Kidney glomerular epithelial cell (primary cell): ENCODE measurements at regions not wholly inside any gene's neighbourhood (a gene's known extent, or its start where the extent isn't known, plus 50 kb on each side); places are given as distances from the start of the nearest gene placed in this dataset.

Experiments used
- DNase-seq: peaks from one replicate; lab custom pipeline; 2025; lab: John Stamatoyannopoulos, UW

DNA sequence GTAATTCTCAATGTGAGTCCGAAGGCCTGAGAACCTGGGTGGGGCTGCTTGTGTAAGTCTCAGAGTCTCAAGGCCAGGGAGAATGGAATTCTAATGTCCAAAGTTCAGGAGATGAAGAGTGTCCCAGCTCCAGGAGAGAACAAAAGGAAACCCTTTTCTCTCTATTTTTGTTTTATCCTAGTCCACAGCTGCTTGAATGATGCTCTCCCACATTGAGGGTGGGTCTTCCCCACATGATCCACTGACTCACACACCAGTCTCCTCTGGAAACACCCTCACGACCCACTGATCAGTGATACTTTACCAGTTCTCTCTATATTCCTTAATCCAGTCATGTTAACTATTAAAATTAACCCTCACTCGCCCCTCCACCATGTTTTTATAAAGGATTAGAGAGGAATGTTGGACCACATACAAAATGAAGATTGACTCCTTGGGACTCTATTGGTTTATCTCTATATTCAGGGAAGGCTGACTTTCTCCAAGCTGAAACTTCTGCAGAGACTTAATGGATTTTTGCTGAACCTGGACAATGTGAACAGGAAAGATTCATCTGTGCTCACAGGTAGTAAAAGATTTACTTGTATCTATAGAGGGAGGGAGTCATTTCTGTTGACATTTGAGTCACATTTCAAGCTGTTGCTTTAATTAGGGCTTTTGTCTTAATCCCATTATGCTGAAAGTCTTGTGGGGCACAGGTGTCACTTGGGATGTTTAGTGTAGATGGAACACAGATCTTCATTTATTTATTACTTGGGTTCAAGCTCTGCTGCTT is 1061.0 kb upstream of the TMEM132C start:
- DNase-seq: peak; percentile 46

DNA sequence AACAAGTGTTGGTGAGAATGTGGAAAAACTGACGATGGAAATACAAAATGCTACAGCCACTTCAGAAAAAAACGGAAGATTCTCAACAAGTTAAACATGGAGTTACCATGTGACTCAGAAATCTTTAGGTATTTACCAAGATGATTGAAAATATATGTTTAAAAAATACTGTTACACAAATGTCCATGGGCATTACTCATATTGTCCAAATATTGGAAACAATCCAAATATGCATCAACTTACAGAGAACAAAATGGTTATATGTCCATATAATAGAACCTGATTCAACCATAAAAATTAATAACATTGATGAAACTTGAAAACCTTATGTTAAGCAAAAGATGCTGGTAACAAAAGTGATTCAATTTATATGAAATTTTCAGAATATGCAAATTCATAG is 1057.7 kb upstream of the TMEM132C start:
- no peak for DNase-seq

DNA sequence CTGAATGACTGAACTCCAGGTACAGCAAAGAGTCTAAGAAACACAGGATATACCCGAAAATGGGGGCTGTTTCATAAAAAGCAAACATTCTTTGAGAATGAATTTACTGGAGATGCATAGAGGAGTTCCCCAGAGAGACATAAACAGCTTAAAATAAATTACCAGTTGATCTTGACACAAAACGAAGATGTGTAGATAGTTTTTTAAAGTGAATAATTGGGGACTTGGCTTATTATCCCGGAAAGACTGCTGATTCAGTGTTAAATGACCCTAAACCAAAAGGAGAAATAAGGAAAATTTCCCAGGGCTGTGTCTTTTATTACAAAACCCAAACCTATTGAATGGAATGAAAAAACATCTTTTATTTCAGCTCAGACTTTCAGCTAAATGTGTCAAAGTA is 1052.8 kb upstream of the TMEM132C start:
- DNase-seq: no peak

DNA sequence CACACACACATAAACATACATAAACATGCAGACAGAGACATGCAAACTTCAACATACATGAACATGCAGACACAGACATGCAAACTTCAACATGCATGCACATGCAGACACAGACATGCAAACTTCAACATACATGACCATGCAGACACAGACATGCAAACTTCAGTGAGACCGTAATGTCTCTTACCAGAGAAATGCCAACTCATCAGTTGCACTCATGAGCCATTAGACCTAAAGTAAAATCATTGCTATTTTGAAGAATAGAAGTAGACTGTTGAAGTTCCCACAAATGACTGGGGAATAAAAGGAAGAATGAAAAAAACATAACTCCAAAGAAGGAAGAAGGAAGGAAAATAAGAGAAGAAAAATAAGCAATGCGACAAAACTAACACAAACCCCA is 1044.0 kb upstream of the TMEM132C start:
- no peak for DNase-seq

DNA sequence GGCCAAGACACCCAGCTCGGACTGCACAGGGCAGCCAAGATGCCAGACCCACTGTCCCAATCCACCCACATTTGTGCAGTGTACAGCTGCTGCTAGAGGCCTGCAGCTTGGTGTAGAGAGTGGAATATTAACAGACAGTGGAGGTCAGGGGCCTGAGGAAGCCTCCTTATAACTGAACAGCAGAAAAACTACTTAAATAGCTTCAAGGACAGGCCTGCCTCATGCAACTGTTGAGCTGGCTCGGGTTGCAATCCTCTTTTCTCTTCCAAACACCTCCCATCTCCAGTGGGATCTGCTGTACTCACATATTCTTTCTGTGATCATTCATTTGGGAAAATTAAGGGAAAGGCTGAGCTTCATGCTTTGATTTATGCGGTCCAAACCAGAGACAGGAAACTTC is 1043.2 kb upstream of the TMEM132C start:
- no peak for DNase-seq

DNA sequence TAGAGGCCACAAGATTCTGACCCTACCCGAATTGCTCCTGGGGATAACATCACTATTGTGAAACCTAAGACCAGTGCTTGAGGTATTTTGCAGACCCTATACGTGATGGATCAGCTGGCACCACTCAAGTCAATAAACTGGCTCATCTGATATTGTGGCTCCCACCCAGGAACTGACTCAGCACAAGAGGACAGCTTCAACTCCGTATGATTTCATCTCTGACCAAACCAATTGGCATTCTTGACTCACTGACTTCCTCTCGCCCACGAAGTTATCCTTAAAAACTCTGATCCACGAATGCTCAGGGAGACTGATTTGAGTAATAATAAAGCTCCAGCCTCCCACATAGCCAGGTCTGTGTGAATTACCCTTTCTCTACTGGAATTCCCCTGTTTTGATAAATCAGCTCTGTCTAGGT is 1036.1 kb upstream of the TMEM132C start:
- peak; percentile 95 for DNase-seq

DNA sequence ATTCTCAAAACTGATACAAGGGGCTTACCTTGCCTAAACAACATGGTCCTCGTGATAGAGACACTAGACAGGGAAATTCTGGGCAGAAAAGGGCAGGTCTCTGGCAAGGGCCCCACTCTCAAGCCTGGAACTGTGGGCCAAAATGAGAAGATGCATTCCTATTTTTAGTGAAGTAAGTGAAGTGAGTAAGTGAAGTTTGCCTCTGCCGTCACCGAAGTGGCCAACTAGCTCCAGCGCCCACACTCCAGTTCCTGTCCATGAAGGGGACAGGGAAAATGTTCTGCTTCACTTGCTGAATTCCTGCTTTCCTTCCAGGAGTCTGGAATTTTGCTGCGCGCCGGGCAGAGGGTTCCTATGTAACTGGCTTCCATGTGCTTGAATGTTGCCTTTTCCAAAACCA is 1035.6 kb upstream of the TMEM132C start:
- DNase-seq: no peak

DNA sequence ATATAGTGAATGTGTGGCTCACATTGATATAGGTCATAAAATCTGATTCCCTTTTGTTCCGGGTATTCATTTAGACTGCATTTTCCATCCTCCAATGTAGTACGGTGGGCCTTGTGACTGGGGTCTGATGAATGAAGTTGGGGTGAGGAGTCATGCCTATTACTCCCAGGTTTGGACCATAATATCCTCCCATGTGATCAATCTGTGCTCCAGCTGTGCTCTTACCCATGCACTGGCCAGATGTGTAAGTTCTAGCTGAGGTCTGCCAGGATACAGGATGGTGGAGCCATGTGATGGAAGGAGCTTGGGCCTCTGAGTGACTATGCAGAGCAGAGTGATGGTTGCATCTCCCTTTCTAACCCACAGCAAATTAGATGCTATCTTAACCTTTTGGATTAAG is 1034.0 kb upstream of the TMEM132C start:
- no peak for DNase-seq

DNA sequence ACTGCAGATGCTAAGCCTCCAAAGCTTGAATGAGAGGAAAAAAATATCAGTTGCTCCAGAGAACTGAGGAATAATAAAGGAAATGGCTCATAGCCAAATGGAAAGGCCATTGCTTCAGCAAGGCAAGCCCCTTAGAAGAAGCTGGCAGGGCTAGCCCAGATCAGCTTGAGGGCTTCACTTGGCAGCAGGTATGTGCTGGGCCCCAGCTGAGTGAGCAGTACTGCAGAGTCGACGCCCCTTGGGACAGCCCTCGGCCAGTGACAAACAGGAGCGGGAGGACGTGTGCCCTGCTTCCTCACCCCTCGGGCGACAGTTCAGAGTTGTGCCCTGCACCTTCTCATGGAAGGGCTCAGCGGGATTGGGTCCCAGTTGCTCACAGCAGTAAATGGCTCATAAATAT is 1031.2 kb upstream of the TMEM132C start:
- DNase-seq: no peak

DNA sequence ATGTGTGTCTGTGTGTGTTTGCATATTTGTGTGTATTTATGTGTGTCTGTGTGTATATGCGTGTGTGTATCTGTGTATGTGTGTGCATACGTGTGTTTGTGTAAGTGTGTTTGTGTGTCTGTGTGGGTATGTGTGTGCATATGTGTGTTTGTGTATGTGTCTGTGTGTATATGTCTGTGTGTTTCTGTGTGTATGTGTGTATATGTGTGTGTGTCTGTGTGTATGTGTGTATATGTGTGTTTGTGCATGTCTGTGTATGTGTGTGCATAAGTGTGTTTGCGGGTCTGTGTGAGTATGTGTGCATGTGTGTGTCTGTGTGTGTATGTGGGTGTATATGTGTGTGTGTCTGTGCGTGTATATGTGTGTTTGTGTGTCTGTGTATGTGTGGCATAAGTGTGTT is 1030.5 kb upstream of the TMEM132C start:
- DNase-seq: no peak

DNA sequence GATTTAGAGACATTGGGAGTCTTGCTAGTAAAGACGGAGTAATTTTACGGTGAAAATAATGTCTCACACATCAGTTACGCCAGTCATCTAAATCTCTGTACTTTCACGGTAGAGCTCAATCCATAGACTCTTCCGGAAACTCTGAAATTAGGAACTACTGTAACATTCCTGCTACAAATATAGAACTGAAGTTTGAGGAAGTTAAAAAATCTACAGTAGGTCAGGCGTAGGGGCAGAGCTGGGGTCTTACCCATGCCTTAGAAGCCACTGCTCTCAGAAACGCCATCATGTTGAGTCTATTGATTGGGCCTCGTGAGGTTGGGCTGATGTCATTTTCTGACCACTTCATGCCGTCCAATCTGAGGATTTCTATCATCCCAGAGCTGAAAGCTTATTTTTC is 1029.8 kb upstream of the TMEM132C start:
- DNase-seq: no peak

DNA sequence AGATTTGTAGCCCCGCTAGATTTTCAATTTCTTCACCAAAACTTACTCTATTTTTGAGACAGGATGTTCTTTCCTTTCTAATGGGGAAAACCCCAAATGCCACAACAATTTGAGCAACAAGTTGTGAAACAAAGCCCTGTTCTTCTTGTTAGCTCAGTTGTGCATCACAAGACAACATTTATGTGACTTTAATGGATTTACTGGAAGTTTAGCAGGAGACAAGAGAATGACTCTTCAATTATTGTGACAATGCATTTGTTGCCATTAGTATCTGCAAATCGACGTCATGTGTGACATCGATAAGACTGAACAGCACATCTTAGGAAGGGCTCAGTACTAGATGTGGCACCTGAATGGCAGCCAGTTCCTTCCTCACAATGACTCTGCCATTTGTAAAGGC is 1028.9 kb upstream of the TMEM132C start:
- DNase-seq: no peak

DNA sequence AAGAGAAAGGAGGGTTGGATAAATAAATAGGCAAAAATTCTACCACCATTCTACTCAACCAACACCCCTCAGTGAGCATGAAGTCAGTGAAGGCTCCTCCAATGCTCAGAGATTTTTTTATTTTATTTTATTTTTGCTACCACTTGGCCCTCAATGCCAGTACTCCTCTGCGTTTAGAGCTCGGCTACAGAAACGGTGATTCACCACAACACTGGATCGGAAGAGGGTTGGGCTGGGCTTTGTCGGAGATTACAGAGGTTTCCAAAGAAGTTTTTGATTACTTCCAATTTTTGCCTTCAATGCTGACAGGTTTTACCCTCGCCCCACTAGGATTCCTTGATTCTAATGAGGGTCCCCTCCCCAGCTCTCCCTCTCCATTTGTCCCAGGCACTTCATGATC is 1027.2 kb upstream of the TMEM132C start:
- DNase-seq: no peak

DNA sequence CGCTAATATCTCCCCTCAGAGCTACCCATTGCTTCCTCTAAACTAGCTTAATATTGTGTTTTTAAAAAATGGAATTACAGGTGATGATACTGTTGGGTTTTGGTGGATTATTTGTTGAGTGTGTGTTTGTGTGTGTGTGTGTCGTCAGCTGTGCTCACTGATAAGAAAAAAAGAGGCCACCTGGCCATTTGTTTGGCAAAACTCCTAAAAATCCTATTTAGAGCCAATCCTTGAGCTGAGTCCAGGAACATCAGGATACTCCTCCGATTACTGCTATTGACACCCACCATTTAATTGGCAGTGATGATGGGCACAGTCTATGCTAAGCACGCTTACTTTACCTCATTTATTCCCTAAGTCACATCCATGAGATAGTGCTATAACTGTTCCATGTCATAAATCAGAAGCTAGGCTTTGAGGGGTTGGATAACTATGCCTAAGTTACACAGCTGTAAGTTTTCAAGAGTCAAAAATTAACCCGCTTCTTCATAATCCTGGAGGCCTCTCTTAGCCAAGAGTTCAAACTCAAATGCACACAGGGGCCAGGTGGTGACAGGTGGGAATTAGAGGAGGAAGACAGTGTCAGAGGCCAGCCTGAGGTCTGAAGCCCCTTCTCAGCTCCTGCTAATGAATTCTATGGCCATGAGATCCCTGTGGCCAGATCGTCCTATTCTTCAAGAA is 1026.6 kb upstream of the TMEM132C start:
- DNase-seq: no peak

DNA sequence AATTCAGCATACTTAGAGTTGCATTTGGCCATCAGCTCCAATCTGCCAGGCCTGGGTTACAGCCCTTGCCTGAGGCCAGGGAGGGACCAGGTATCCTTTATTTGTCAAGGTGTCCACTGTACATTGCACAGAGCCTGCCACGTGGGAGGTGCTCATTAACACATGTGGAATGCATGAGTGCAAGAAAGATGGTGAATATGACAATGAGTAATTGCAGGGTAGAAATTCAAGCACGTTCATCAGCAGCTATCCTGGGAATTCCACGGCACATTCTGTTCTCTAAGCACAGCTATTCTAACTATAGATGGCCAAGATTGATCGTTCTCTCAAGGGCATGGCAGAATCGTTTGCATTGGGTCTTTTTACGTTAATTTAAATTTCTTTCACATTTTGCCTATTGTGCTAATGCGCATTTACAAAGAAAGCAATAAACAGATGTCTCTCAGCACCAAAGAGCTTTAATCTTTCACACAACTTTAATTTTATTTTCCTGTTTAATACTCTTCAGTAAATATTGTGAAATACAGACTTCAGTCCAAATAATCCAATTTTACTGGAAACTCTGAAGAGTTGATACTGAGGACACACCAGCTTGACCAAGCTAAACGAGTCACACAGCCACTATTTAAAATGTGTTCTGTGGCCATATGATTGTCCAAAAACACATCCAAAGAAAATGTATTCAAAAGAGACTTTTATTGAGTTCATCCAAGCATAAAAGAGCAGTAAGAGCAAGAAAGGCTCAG is 1025.7 kb upstream of the TMEM132C start:
- DNase-seq: peak; percentile 27

DNA sequence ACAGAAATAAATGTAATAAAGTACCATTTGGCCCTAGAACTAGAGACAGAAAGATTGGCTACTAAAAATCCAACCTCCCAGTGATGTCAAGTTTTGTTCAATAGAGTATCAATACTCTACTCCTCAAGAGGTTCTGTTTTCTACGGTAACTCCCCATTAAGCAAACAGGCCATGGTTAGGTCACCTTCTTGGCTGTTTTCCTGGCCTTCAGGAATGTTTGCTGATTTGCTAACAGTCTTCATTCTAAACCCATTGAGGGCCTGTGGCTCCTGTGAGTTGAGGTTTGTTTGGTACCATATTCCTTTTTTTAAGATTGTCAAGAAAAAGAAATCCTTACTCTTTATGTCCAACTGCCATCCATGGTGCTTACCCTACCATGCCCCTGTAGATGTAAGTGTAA is 1022.0 kb upstream of the TMEM132C start:
- DNase-seq: no peak

DNA sequence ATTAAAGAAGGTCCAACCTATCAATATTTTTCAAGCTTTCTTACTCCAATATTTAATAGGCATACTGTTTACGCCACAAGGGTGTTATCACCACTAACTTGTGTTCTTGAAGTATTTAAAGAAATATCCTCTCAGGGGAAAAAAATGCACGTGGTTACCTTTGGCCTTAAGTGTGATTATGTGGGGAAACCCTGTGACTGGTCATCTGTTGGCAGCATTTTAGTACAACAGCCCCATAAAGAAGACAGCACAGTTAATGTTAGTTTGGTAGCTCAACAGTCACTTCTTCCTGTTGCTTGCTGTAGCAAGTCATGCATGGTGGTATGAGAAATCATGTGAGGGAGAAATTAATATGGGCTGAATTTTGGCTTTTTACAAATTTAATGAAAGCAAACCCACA is 1021.5 kb upstream of the TMEM132C start:
- DNase-seq: peak; percentile 13

DNA sequence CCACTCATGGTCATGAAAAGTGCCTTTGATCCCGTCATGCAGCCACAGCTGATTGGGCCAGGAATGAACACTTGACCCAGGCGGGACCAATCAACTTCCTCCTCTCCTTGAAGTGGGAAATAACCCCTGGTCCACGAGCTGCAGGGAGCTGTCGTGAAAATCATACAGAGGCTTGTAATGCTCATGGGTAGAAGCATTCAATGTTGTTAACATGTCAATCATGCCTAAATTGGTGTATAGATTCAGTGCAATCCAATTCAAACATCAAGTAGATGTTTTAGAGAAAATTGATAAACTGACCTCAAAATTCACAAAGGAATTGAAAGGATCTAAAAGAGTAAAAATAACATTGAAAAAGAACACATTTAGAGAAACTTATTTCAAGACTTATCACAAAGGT is 1019.0 kb upstream of the TMEM132C start:
- DNase-seq: no peak

DNA sequence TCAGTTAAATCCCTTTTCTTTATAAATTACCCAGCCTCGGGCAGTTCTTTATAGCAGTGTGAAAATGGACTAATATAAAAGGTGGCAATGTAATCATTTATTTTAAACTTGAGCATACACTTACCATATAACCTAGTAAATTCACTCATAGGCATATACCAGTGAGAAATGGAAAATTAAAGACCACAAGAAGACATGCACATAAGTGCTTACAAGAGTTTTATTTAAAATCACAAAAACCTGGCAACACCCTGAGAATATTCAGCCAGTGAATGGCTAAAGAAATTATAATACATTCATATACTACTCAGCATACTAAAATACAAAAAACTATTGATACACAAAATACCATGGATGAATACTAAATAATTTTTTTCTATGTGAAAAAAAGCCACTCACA is 1017.5 kb upstream of the TMEM132C start:
- DNase-seq: no peak

DNA sequence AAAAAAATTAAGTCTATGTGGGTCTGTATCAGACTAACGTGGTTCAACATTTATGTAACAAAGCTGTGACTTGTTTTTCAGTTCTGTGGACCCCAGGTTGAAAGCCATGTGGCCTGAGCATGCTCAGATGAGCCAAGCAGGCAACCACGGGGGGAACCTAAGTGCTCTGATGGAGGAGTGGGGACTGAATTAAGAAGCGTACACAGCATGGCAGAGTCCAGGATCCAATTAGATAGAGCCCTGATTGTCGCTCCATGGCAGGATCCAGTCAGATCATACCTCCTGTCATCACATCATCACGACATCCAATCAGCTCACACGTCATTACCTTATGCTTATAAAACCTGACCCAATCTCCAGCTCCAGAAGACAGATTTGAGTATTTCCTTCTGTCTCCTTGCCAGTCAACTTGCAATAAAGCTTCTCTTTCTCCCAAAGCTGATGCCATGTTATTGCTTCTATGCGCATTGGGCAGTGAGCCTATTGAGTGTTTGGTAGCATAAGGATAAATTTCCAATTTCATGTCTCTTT is 1013.1 kb upstream of the TMEM132C start:
- DNase-seq: no peak

DNA sequence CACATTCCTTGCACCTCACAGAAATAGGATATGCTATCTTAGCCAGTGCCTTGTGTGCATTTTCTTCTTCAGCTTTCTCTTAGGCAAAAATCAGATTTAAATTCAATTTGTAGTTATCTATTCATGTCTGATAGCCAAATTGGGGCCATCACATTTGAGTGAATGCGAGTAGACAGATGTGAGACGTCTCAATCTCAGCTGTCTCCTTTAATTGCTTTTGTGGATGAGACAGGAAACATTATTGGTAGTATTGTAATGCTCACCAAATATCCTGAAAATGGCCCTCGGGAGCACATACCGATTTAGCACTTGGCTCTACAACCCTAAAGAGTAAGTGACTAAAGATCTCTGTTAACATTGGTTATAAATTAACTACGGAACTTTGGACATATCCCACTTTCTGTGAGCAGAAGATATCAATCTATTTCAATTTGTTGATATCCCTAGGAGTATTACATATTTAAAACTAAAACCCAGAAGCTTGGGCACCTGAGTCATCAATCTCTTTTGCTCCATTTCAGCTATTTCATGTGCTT is 1012.5 kb upstream of the TMEM132C start:
- DNase-seq: no peak

DNA sequence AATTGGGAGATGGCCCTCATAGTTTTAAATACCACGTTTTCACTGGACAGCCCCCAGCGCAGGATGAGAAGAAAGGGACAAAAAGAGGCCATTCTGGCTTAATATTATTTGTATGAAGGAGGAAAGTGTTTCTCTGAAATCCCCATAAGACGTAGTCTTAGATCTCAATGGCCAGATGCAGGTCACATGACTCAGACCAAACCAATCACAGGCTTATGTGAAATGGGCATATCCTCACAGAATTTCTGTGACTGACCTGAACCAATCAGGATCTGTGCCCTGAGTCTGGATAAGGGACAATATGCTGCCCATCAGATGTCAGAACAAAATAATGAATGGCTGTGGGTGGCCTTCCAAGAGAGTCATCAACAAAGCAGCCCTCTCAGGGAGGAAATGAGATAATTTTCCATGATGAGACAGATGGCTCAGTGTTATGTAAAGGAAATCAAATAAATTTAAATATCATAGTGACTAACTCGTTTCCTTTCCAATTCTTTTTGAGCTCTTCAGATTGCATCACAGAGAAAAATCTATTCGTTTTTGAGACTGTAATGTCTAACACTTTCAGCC is 1009.5 kb upstream of the TMEM132C start:
- DNase-seq: no peak
